Gastroesophageal sphincter (tissue), 4 donors: ENCODE measurements at regions not wholly inside any gene's neighbourhood (a gene's known extent, or its start where the extent isn't known, plus 50 kb on each side); places are given as distances from the start of the nearest gene placed in this dataset.
A peak's percentile ranks its signal among the peaks of the same experiment; 100 is the strongest.

Experiments used
- ATAC-seq: fragments of 150-250 bp; one replicate; pipeline ENCODE4 v1.9.1; 2016; ENCODE audit warnings: mild to moderate bottlenecking, moderate library complexity
- H3K27ac ChIP-seq, 4 donors: fragments of 200-600 bp; sonication (generic) in 3 of 4; 1 replicate in 3 of 4; 2 replicates in 1 of 4; pipeline ENCODE4 v1.5.1; 2016 to 2019
- H3K27me3 ChIP-seq: fragments of 200-600 bp; sonication (generic); one replicate; pipeline ENCODE4 v1.5.1; 2019
- H3K36me3 ChIP-seq, 2 donors: fragments of 200-600 bp; sonication (generic); one replicate each; pipeline ENCODE4 v1.5.1; 2019; ENCODE audit warnings: control low read depth in 1 of 2
- H3K4me1 ChIP-seq, 3 donors: fragments of 200-600 bp; sonication (generic); 1 replicate in 2 of 3; 2 replicates in 1 of 3; pipeline ENCODE4 v1.5.1; 2016 to 2019; ENCODE audit warnings: control low read depth in 2 of 3
- H3K4me3 ChIP-seq, 2 donors: fragments of 200-600 bp; sonication (generic); one replicate each; pipeline ENCODE4 v1.5.1; 2019; ENCODE audit warnings: mild to moderate bottlenecking in 1 of 2, moderate library complexity in 1 of 2
- H3K9me3 ChIP-seq, 3 donors: fragments of 200-600 bp; sonication (generic); one replicate each; pipeline ENCODE4 v1.5.1; 2017 to 2019; ENCODE audit warnings: control low read depth in 2 of 3
- EP300 ChIP-seq: sonication (generic); formaldehyde crosslinking; IDR thresholded peaks from one replicate; pipeline ENCODE4 v1.6.1; 2017; ENCODE audit warnings: antibody characterized with exemption, mild to moderate bottlenecking
- POLR2A ChIP-seq, 2 donors: fragments of 450-650 bp; IDR thresholded peaks; one replicate each; pipeline ENCODE4 v1.6.1; 2017; ENCODE audit warnings: antibody characterized with exemption in 2 of 2, mild to moderate bottlenecking in 2 of 2, moderate library complexity in 1 of 2
- POLR2AphosphoS5 ChIP-seq: sonication (generic); formaldehyde crosslinking; IDR thresholded peaks from one replicate; pipeline ENCODE4 v1.6.1; 2017; ENCODE audit warnings: antibody characterized with exemption
- WGBS, 2 donors: methylation state at CpG; one replicate each; pipeline ENCODE4 v1.1.5; 2018; ENCODE audit warnings: low coverage in 1 of 2; 5-methylcytosine and 5-hydroxymethylcytosine counted together
- TF ChIP-seq, protein P1 (sequence below), 4 experiments: fragments of 200-600 bp in 2 of 4; fragments of 450-650 bp in 2 of 4; sonication (generic) in 1 of 4; IDR thresholded peaks; one replicate each; pipeline ENCODE4 v1.5.1; 2017 to 2019; ENCODE audit warnings: antibody characterized with exemption in 4 of 4, mild to moderate bottlenecking in 2 of 4, moderate library complexity in 2 of 4

DNA sequence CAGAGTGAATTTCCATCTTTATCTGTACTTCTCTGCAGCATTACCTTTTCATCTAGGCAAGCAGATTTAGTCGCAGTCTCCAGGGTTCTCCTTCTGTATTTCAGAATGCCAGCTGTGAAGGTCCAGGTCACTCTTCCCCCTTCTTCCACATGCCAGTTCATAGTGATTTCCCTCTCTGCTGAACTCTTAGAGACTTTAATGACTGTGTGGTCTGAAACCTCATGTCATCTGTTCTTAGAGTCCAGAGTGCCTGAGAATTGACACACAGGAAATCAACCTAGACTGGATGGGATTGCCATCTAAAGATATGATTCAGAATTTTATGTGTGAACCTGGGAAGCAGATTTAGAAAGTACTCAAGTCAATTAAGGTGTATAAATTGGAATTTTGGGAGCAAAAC, 248.1 kb downstream of the TPBG start:
- Histone ChIP-seq H3K4me1 (peaks cover 0 to 37% (median 2%) of the 10 kb centered on the region in 3 donors), H3K9me3 (no peaks in the 10 kb centered on the region), H3K27me3 (no peaks in the 10 kb centered on the region), H3K4me3 (no peak overlapping the region), H3K36me3 (no peaks in the 10 kb centered on the region), H3K27ac (no peak overlapping the region)
- WGBS, 2 donors = 88 to 100% methylated on average over 1 of the region's 1 CpG
- TF ChIP-seq EP300 (no peak), POLR2A (IDR thresholded peaks at IDR 0.05) (no peak)
- no peak for ATAC-seq

DNA sequence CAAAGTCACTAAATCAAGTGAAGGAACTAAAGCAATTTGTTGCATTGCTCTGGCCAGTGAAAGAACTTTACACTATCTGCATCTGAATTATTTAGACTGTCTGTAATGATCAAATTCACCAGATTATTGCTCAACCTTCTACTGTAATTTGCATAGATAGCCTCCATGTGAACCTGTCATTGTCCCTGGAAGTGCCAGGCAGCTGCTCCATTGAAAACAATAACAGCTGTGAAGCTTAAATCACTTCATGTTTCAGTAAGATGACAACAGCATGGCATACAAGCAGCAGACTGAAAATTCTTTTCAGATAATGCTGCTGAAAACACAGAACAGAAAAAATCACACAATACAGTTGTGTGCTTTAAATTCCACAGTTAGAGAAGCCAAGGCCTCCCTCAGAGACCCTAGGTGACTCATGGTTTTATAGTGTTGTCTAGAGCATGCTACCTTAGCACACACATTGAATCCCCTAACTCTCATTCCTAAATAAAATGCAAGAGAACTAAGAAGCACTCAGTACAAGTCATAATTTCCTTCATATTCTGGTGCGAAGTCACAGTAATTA, 248.9 kb downstream of the TPBG start:
- Histone ChIP-seq H3K27me3 (no peaks in the 10 kb centered on the region), H3K9me3 (no peaks in the 10 kb centered on the region), H3K4me3 (no peak overlapping the region), H3K36me3 (no peaks in the 10 kb centered on the region), H3K4me1 (peaks cover 0 to 32% (median under 1%) of the 10 kb centered on the region in 3 donors), H3K27ac (no peak overlapping the region)
- no peak for TF ChIP-seq POLR2A (IDR thresholded peaks at IDR 0.05)
- TF ChIP-seq EP300 = no peak
- TF ChIP-seq, protein P1, sequence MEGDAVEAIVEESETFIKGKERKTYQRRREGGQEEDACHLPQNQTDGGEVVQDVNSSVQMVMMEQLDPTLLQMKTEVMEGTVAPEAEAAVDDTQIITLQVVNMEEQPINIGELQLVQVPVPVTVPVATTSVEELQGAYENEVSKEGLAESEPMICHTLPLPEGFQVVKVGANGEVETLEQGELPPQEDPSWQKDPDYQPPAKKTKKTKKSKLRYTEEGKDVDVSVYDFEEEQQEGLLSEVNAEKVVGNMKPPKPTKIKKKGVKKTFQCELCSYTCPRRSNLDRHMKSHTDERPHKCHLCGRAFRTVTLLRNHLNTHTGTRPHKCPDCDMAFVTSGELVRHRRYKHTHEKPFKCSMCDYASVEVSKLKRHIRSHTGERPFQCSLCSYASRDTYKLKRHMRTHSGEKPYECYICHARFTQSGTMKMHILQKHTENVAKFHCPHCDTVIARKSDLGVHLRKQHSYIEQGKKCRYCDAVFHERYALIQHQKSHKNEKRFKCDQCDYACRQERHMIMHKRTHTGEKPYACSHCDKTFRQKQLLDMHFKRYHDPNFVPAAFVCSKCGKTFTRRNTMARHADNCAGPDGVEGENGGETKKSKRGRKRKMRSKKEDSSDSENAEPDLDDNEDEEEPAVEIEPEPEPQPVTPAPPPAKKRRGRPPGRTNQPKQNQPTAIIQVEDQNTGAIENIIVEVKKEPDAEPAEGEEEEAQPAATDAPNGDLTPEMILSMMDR (IDR thresholded peaks at IDR 0.05) = no peak
- no peak for TF ChIP-seq POLR2AphosphoS5
- 100% methylated on average over 1 of the region's 1 CpG; no CpG with 5 or more reads in 1 of the 2 donors for WGBS, 2 donors
- ATAC-seq = no peak

DNA sequence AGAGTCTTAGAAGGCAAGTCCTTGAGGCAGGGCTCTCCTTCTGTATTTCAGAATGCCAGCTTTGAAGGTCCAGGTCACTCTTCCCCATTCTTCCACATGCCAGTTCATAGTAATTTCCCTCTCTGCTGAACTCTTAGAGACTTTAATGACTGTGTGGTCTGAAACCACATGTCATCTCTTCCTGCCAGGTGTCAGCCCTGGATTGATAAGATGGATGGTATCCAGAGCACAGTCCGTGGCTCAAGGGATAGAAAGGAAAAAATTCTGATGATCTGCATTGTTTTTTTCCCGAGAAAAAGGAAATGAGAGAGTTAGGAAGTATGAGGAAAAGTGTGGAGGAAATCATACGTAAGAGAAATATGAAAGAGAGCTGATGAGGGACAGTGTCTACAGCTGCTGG, 250.9 kb downstream of the TPBG start:
- peaks cover 0 to 19% (median 0%) of the 10 kb centered on the region in 3 donors for H3K4me1 ChIP-seq
- TF ChIP-seq, protein P1 (IDR thresholded peaks at IDR 0.05) = no peak
- TF ChIP-seq POLR2A (IDR thresholded peaks at IDR 0.05) = no peak
- no peak for TF ChIP-seq POLR2AphosphoS5
- 69 to 100% methylated on average over 1 to 3 of the region's 3 CpGs for WGBS, 2 donors
- no peaks in the 10 kb centered on the region for H3K36me3 ChIP-seq
- no peak overlapping the region for H3K27ac ChIP-seq
- ATAC-seq = no peak
- no peak overlapping the region for H3K4me3 ChIP-seq
- H3K27me3 ChIP-seq = no peaks in the 10 kb centered on the region
- no peaks in the 10 kb centered on the region for H3K9me3 ChIP-seq

DNA sequence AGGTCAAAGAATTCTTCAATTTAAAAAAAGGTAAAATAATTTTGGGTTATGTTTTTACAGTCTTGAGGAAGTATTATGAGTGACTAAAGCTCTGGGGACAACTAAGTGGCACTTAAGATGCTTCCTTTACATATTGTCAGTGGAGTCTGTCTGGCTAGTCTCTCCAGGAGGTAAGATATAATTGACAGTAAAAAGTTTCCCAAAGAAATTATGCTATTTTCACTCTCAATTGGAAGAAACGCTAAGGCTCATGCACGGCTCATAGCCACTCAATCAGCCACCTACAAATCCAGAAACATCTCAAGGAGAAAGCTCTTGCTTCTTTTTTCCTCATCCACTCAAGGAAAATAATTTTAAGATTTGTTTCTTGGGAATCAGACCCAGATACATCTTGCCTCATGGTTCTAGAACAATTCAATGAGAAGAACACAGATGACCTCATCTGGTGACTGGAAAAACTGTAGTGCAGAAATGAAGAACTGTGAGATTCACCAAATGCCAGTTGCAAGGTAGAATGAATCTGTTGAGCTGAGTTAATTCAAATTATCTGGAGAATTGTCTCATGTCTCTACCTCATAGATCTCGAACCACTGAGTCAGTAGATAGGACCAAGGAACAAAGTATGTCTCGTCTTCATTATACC, 252.9 kb downstream of the TPBG start:
- no peak for ATAC-seq
- no peaks in the 10 kb centered on the region for H3K9me3 ChIP-seq
- H3K27me3 ChIP-seq = no peaks in the 10 kb centered on the region
- 75 to 95% methylated on average over 3 to 4 of the region's 4 CpGs for WGBS, 2 donors
- no peaks in the 10 kb centered on the region for H3K36me3 ChIP-seq
- H3K4me1 ChIP-seq = peaks cover 0 to 11% (median 0%) of the 10 kb centered on the region in 3 donors
- no peak for TF ChIP-seq POLR2A (IDR thresholded peaks at IDR 0.05)
- TF ChIP-seq, protein P1 (IDR thresholded peaks at IDR 0.05) = peak in 3 of 4 experiments; percentile 18 to 24 (median 24)
- TF ChIP-seq EP300 = no peak
- TF ChIP-seq POLR2AphosphoS5 = no peak
- H3K4me3 ChIP-seq = no peak overlapping the region
- H3K27ac ChIP-seq = no peak overlapping the region

DNA sequence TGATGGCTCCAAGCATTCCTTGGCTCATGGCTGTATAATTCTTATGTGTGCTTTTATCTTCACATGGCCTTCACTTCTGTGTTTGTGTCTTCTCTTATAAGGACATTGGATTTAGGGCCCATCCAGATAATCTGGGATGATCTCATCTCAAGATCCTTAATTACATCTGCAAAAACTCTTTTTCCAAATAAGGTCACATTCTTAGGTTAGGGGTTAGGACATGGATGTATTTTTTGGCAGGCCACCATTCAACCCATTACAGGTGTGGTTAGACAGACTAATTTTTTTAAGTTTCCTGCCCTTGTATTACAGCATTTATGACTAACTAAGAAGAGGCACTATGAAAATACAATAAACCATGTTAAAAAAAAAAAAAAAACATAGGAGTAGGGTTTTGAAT, 254.0 kb downstream of the TPBG start:
- no peak for ATAC-seq
- no peaks in the 10 kb centered on the region for H3K27me3 ChIP-seq
- TF ChIP-seq POLR2AphosphoS5 (no peak), POLR2A (IDR thresholded peaks at IDR 0.05) (no peak), EP300 (no peak)
- TF ChIP-seq, protein P1 (IDR thresholded peaks at IDR 0.05) = no peak
- H3K4me1 ChIP-seq = peaks cover 0 to 2% (median 0%) of the 10 kb centered on the region in 3 donors
- H3K27ac ChIP-seq = peak overlapping the region in 3 of 4 donors; percentile 23 to 46 (median 39)
- no peaks in the 10 kb centered on the region for H3K36me3 ChIP-seq
- H3K4me3 ChIP-seq = no peak overlapping the region
- H3K9me3 ChIP-seq = no peaks in the 10 kb centered on the region
